Esophagus muscularis mucosa (tissue), 4 donors: ENCODE measurements at regions not wholly inside any gene's neighbourhood (a gene's known extent, or its start where the extent isn't known, plus 50 kb on each side); places are given as distances from the start of the nearest gene placed in this dataset.

Source experiments
- EP300 ChIP-seq: sonication (generic); formaldehyde crosslinking; IDR thresholded peaks from one replicate; pipeline ENCODE4 v1.6.1; 2017; ENCODE audit warnings: antibody characterized with exemption
- POLR2A ChIP-seq: fragments of 450-650 bp; IDR thresholded peaks from one replicate; pipeline ENCODE4 v1.6.1; 2017; ENCODE audit warnings: antibody characterized with exemption, moderate library complexity, mild to moderate bottlenecking, low read depth
- POLR2AphosphoS5 ChIP-seq, 2 donors: sonication (generic); formaldehyde crosslinking; IDR thresholded peaks; one replicate each; pipeline ENCODE4 v1.6.1; 2017; ENCODE audit warnings: antibody characterized with exemption in 2 of 2
- TF ChIP-seq, protein P1 (sequence below), 3 experiments: fragments of 200-600 bp in 2 of 3; fragments of 450-650 bp in 1 of 3; sonication (generic) in 2 of 3; IDR thresholded peaks; one replicate each; pipeline ENCODE4 v1.5.1; 2017 to 2019; ENCODE audit warnings: antibody characterized with exemption in 3 of 3, mild to moderate bottlenecking in 2 of 3, moderate library complexity in 1 of 3

DNA sequence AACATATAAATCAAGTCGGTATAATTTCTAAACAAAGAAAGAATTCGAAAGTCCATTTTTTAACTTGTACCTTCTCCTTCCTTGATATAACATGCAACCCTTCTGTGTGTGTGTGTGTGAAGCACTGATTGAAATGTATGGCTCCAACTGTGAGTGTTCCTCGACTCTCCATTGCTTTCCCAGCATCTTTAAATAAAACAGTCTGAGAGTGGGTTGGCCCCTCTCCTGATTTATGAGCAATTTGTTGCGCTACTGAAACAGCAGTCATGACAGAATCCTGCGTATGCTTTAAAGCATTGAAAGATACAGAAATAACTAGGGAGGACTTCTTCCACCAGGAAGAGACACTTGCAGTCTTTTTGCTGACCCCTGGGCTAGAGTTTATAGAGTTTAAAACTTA is 340.0 kb upstream of the SATB1 start:
- TF ChIP-seq POLR2AphosphoS5 (IDR thresholded peaks at IDR 0.05) (no peak), POLR2A (no peak), EP300 (no peak)
- TF ChIP-seq, protein P1, sequence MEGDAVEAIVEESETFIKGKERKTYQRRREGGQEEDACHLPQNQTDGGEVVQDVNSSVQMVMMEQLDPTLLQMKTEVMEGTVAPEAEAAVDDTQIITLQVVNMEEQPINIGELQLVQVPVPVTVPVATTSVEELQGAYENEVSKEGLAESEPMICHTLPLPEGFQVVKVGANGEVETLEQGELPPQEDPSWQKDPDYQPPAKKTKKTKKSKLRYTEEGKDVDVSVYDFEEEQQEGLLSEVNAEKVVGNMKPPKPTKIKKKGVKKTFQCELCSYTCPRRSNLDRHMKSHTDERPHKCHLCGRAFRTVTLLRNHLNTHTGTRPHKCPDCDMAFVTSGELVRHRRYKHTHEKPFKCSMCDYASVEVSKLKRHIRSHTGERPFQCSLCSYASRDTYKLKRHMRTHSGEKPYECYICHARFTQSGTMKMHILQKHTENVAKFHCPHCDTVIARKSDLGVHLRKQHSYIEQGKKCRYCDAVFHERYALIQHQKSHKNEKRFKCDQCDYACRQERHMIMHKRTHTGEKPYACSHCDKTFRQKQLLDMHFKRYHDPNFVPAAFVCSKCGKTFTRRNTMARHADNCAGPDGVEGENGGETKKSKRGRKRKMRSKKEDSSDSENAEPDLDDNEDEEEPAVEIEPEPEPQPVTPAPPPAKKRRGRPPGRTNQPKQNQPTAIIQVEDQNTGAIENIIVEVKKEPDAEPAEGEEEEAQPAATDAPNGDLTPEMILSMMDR (IDR thresholded peaks at IDR 0.05) = no peak
